GM19043 (cell line): ENCODE measurements at regions not wholly inside any gene's neighbourhood (a gene's known extent, or its start where the extent isn't known, plus 50 kb on each side); places are given as distances from the start of the nearest gene placed in this dataset.
"Not testable (repeated sequence)": the region's sequence is repeated elsewhere in the genome, so short reads cannot be mapped to it uniquely, and the experiment has no call there.

Experiments used
- ATAC-seq: cut with Tn5 transposase; IDR thresholded peaks from one replicate; pipeline ENCODE4 v1.9.1; 2021; ENCODE audit warnings: low read depth; ENCODE audit not compliant: unreplicated experiment

DNA sequence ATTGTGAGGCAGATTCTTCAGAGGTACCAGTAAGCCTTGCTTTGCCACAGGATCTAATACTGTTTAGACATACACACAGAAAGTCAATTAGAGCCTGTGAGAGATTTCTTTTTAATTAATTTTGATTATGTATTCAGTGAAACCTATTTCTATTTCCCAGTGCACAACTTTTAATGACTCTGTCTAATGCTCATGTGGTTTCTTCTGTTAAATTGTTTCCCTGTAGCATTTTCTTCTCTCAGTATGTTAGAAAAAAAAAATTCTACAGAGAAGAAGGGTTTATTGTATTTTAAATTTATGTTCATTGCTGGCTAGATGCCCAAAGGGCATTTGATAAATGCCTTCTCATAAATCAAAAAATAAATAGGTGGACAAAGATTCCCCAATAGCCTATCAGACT lies 293.7 kb downstream of the C6orf118 start:
- ATAC-seq: no peak

DNA sequence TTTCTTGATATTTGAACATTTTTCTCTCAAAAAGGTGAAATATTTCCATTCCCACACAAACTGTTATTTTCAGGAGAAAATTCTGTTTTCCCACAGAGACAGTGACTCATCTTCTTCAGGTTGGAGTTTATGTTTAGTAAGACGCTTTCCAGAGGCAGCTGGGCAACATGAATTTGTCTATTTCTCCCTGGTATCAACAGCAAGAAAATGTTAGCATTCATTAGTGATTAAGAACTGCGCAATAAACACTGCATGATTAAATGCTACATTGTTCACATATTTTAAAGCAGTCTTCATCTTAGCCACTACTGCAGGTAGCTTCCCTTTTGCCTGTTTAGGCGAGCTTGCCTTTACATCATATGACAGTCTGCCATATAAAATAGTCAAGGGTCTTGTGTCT lies 295.7 kb downstream of the C6orf118 start:
- no peak for ATAC-seq

DNA sequence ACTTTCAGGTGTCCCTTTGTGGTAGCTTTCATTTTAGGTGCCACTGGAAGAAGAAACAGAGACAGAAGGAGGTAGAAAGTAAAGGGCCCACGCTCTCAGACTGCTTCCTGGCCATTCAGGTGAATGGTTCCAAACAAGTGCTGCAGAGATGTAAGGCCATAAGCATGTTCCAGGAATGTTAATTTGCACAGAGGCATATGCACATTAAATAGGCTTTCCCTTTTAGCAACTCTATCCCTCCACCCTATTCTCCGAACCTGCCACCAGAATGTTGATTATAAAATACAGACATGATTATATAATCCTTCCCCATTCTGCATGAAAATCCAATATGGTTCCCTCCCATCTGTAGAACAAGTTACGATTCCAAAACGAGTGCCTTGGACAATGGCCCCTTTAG lies 297.2 kb downstream of the C6orf118 start:
- ATAC-seq: no peak

DNA sequence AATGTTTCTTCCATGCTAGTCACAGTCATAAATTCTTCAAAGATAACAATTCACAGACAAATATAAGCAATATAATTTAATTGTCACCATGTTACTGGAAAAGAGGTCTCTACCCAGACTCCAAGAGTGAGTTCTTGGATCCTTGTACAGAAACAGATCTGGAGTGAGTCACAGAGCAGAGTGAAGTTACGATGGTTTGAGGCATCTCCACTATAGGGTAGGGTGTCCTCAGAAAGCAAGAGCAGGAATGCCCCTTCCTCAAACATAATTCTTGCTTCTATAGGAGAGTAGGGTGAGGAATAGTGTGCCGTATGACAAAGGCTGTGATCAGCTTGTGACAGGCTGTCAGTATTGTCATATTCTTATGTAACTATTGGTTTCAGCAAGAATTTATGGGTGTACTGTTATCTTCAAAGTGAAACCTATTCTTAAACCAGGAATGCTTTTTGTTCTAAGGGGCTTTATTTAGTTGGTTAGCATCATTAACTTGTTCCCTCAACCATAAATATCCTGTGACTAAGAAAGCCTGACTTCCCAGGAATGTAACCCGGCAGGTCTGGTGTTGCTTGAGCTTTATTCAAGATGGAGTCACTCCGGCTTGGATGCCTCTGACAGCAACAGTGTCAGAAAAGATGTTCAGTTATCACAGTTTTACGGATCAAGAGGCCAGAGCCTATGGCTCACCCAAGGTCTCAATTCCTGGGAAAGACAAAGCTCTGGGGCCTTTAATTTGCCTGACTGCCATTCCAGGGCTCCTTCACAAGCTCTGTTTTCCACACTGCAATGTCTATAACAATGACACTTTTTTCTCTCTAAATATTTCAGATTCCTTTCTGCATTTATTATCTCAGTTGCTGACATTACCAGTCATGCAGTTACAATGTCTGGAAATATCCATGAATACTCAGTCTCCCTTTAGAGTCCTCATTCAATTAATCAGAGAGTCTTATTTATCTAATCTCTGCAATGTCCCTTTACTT lies 298.6 kb downstream of the C6orf118 start:
- ATAC-seq: no peak

DNA sequence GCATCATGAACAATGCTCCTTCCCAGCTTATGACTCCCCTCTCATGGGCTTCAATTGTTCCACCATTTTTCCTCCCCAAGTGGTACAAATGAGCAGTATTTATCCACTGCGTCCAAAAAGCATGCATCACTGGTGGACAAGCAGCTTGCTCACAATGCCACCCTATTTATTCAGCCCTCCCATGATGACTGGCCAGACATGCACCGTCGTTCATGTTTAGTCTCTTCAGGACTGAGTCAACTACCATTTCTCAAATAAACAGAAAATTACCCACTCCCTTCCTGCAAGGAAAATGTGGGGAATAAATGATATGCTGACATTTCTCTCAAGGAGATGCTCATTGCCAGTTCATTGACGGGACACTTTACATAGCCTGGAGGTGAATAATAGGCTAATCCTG lies 300.4 kb downstream of the C6orf118 start:
- ATAC-seq: no peak

DNA sequence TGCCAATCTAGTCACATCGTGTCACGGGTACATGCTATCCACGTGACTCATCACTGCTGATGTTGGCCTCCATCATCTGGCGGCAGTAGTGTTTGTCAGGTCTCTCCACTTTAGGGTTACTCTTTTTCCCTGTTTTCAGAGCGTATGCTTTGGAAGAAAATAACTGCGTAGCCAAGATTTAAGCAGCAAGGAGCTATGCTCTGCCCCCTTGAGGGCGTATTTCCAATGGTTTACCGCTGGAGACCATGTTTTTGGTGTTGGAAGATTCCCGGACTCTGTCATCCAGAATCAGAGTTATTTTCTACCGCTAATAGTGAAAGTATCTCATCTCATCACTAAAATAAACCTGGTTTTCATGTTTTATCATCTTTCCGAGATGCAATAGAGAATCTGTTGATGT lies 306.5 kb downstream of the C6orf118 start:
- no peak for ATAC-seq

DNA sequence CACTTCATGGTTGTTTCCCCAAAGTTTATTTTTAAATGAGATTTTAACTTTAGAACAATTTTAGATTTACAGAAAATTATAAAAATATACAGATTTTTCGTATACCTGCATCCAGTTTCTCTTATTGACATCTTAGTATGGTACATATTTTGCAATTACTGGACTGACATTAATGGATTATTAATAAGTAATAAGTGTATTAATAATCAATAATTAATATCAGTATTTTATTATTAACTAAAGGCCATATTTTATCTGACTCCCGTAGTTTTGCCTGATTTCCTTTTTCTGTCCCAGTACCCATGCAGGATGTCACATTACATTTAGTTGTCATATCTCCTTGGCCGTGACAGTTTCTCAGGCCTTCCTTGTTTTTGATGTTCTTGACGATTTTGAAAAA lies 307.0 kb downstream of the C6orf118 start:
- no peak for ATAC-seq

DNA sequence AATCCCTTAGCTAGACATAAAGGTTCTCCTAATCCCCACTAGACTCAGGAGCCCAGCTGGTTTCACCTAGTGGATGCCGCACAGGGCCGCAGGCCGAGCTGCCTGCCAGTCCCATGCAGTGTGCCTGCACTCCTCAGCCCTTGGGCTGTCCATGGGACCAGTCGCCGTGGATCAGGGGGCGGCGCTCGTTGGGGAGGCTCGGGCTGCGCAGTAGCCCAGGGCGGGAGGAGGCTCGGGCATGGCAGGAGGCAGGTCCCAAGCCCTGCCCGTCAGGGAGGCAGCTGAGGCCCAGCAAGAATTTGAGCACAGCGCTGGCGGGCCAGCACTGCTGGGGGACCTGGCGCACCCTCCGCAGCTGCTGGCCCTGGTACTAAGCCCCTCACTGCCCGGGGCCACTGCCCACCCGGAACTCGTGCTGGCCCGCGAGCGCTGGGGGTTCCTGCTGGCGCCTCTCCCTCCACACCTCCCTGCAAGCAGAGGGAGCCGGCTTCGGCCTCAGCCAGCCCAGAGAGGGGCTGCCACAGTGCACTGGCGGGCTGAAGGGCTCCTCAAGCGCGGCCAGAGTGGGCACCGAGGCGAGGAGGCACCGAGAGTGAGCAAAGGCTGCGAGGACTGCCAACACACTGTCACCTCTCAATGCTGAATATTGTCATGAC lies 307.8 kb downstream of the C6orf118 start:
- no peak for ATAC-seq

DNA sequence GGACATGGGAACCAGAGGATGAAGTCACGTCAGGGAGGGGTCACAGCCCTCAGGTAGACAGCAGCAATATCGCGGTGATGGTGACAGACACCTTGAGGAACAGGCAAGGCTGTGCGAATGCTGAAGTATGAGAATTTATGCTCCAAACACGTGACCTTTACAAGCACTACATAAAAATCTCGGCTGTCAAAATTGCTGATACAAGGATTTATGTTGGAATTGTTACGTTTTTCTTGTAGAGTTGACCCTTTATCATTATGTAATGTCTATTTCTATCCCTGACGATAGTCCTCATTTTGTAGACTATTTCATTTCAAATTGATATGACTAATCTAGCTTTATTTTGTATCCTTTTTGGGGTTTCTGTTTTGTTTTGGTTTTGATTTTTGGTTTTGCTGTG lies 311.1 kb downstream of the C6orf118 start:
- ATAC-seq: no peak

DNA sequence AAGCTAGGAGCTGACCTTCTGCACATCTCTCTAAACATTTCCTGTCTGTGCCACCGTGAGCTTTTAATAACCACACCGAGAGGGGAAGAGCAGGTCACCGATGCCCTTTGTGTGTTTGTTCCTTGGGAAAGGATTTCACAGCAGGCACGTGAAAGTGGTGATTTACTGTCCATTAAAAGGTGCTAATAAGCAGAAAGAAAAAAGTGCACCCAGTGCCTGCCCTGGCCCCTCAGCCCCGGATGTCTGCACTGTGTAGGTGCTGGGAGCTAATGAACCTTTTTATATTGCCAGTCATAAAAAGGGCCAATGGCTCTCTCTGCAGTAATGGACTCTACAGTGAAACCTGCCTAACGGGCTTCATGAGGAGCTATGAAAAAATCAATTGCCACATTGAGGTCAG lies 312.6 kb downstream of the C6orf118 start:
- ATAC-seq: no peak

DNA sequence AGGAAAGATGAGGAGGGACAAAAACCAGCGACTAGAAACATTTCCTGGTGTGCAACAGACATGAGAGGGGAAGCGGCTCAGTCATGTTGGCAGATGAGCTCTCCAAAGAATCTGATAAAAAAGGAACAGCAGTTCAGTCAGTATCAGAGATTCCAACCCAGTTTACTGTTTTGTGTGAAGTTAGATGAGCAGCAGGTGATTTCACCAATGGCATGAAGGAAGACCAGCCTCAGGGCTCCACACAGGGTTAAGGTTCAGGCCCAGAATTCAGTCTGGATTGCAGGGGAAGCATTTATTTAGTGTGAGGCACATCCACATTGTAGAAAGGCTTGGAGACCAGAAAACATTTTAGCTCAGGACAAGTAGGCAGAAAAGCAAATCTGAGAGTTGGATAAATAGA lies 317.8 kb downstream of the C6orf118 start:
- ATAC-seq: no peak

DNA sequence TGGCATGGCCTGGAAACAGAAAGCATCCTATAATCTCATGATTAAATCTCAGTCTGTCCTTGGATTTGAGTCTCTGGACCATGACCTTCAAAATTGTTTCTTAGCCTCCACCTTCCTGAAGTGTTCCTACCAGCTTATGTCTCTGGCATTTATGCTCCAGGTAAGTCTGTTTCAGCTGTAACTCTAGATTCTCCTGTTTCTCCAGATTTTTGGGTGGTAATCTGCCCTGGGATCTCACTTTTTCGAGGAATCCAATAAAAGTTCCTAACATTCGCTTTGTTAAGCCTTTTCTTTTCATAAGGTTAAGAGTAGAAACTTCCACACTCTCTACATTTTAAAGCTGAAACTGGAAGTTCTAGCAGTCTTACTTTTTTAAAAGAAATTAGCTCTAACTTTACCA lies 318.5 kb downstream of the C6orf118 start:
- no peak for ATAC-seq

DNA sequence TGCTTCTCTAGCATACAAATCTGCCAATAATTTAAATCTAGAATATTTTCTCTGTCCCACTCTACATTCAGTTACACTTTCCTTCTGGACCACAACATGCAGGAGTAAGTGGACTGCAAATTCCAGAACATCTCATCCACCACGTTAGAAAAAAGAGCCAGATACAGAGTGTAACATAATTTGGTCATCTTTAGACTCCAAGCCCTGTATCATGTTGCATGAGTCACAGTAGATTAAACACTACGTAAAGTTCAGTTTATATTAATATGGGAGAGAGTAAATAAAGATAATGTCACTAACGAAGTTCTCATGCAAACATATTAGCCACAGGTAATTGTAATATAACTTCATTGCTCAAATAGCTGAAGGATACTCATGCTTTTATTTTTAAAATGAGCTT lies 327.0 kb downstream of the C6orf118 start:
- ATAC-seq: no peak

DNA sequence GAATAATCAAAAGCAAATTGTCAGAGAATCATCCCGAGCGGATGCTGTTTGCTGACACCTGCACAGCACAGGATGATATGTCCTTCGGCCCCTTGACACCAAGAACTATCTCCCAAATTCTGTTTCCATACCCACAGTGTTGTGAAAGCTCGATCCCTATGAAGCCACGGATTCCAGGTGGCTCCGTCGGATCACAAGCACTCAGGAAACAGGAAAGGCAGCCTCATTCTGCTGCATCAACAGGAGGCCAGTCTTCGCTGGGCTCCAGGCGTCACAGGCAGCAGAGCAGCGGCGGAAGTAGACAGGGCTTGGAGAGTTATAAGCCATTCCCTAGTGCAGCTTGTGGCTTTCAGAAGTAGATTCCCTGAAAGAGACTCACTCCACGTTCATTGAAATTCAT lies 342.3 kb downstream of the C6orf118 start:
- no peak for ATAC-seq

DNA sequence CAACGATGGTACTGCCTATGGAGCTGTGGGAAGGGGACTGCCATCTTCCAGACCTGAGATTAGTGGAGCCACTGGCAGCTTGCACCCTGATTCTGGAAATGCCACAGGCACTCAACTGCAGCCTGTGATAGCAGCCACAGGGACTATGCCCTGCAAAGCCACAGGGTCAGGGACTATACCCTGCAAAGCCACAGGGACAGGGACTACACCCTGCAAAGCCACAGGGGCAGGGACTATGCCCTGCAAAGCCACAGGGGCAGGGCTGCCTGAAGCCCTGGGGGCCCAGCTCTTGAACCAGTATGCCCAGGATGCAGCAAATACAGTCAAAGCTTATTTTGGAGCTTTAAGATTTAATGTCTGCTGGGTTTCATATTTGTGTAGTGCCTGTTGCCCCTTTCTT lies 346.6 kb downstream of the C6orf118 start:
- ATAC-seq: no peak

DNA sequence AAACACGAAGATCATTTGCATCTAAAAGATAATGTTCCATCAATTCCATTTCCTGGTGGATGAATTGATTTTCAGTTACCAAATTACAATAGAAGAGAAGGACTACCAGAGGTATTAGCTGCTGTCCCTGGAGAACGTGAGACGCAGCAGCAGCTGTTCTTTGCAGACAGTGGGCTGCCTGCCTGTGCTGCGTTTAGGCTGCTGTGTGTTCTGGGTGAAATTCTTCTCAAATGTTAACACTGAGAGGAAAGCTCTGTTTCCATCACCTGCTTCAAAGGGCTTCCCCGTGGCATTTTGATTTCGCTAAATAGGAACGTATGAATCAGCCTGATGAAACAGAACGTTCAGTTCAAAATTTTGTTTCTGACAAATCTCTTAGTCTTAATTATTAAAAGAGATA lies 362.2 kb downstream of the C6orf118 start:
- no peak for ATAC-seq

DNA sequence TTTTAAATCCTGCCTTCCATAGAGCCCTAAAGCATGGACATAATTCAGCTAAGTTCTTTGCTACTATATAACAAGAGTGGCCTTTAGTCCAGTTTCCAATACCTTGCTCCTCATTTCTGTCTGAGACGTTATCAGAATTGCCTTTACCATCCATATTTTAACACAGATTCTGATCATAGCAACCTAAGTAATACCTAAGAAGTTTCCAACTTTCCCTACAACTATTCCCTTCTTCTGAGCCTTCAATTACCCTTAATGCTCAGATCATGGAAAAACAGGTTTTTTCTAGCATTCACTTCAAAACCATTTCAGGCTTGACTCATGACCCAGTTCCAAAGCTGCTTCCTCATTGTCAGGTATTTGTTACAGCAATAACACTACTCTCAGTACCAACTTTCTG lies 367.1 kb downstream of the C6orf118 start:
- no peak for ATAC-seq

DNA sequence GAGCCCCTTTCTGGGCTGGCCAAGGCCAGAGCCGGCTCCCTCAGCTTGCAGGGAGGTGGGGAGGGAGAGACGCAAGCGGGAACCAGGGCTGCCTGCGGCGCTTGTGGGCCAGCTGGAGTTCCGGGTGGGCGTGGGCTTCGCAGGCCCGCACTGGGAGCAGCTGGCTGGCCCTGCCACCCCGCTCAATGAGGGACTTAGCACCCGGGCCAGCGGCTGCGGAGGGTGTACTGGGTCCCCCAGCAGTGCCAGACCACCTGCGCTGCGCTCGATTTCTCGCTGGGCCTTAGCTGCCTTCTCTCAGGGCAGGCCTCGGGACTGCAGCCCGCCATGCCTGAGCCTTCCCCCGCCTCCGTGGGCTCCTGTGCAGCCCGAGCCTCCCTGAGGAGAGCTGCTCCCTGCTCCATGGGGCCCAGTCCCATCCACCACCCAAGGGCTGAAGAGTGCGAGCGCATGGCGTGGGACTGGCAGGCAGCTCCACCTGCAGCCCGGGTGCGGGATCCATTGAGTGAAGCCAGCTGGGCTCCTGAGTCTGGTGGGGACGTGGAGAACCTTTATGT lies 376.1 kb downstream of the C6orf118 start:
- ATAC-seq: not testable (repeated sequence)

DNA sequence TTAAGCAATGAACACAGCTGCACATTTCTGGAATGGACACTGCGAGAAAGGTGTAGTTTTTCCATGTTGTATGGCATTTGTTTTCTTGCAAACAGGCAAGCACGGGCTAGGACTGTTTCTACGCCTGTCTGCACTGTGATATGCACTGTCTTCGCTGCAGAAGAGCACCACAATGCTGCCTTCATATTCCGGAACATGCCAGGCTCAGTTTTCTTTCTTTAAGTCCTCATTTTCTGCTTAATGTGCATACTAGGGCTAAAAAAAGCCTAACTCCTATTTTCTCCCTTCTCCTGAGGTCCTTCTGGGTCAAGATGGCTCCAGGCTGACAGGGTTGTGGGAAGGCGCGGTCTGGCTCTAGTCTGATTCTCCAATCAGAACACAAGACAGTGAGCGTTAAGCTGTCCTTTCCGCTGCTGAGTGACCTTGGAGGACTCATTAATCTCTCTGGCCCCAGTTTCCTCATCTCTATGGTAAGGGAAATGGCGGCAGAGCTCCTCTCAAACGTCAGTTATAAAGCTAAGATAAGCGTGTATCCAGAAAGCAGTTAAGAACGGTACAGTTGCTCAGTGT lies 379.9 kb downstream of the C6orf118 start:
- ATAC-seq: no peak

DNA sequence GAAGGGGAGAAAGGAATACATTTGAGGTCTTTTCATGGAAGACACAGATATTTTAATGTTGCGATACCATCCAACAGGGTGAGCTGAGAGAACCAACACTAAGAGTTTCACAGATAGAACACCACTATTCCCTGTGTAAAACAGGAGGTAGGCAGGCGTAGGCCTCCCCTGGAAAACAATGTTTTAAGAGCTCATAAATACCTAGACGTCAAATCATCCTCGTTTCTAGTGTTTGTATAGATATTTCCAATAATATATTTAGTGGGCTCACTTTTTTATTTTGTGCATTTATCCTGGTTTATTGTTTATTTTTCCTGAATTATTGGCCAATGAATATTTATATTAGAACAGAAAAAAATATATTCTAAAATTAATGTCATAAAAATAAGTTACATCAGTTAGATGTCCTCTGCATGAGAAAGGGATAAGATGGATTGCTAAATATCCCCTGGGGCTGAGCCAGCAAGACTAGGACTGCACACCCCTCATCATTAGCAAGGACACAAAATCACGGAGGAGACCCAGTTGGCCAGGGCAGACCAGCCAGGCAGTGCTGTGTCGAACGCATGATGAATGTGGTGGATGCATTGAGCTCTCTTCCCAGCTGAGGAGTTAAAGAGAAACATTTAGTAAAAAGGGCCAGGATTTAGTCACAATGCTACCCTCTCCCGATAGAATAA lies 380.5 kb downstream of the C6orf118 start:
- ATAC-seq: no peak
